SK-N-SH (cell line): ENCODE measurements at regions not wholly inside any gene's neighbourhood (a gene's known extent, or its start where the extent isn't known, plus 50 kb on each side); places are given as distances from the start of the nearest gene placed in this dataset.

Experiments
- CTCF ChIA-PET: fragments of 300-600, 350-600 bp; formaldehyde crosslinking; extraction: SDS; loops from one replicate; lab custom pipeline; 2021; lab: Yijun Ruan, JAX
- POLR2A ChIA-PET: fragments of 350-600 bp; sonication (Branson Sonifier 250); formaldehyde crosslinking; extraction: SDS; loops from one replicate; lab custom pipeline; 2020; ENCODE audit warnings: antibody characterized with exemption, inconsistent platforms; lab: Yijun Ruan, JAX
- DNase-seq: peaks from one replicate; pipeline ENCODE4 v3.0.0; 2012
- H2AFZ ChIP-seq: fragments of 200-600 bp; sonication (generic); 2 replicates; pipeline ENCODE4 v1.8.1; 2016; ENCODE audit warnings: antibody characterized with exemption, mild to moderate bottlenecking, low read depth
- H3F3A ChIP-seq: fragments of 200-600 bp; sonication (generic); replicated peaks from 2 replicates; pipeline ENCODE3; 2016; ENCODE audit warnings: antibody characterized with exemption, mild to moderate bottlenecking; ENCODE audit not compliant: insufficient read depth
- H3K27ac ChIP-seq, 2 experiments: fragments of 200-500 bp in 1 of 2; fragments of 200-600 bp in 1 of 2; sonication (Bioruptor generic) in 1 of 2; sonication (generic), shearing (Covaris generic) in 1 of 2; 2 replicates each; pipeline versions ENCODE4 v1.5.1 to v1.6.1; 2014 to 2016; ENCODE audit warnings: low read depth in 2 of 2, inconsistent platforms in 1 of 2, low read length in 1 of 2, mild to moderate bottlenecking in 1 of 2, mixed read lengths in 1 of 2
- H3K27me3 ChIP-seq: fragments of 200-600 bp; sonication (generic), shearing (Covaris generic); 2 replicates; pipeline ENCODE4 v1.6.1; 2016; ENCODE audit warnings: mixed run types; ENCODE audit not compliant: insufficient read depth
- H3K36me3 ChIP-seq, 2 experiments: fragments of 200-500 bp in 1 of 2; fragments of 200-600 bp in 1 of 2; sonication (Bioruptor generic) in 1 of 2; sonication (generic) in 1 of 2; replicated peaks in 1 of 2; 2 replicates each; pipeline versions ENCODE3 to v1.5.1; 2014 to 2016; ENCODE audit warnings: low read length in 1 of 2, mild to moderate bottlenecking in 1 of 2; ENCODE audit not compliant: insufficient read depth in 2 of 2, control insufficient read depth in 1 of 2
- H3K4me1 ChIP-seq, 2 experiments: fragments of 200-500 bp in 1 of 2; fragments of 200-600 bp in 1 of 2; sonication (Bioruptor generic) in 1 of 2; sonication (generic), shearing (Covaris generic) in 1 of 2; 2 replicates each; pipeline versions ENCODE4 v1.5.1 to v1.6.1; 2014 to 2016; ENCODE audit warnings: low read depth in 1 of 2, low read length in 1 of 2, mixed run types in 1 of 2; ENCODE audit not compliant: insufficient read depth in 2 of 2, control insufficient read depth in 1 of 2
- H3K4me2 ChIP-seq: fragments of 200-600 bp; sonication (generic), shearing (Covaris generic); 2 replicates; pipeline ENCODE4 v1.6.1; 2017; ENCODE audit warnings: mixed run types
- H3K4me3 ChIP-seq, 2 experiments: fragments of 200-500 bp in 1 of 2; fragments of 200-600 bp in 1 of 2; sonication (Bioruptor generic) in 1 of 2; sonication (generic), shearing (Covaris generic) in 1 of 2; 2 replicates each; pipeline versions ENCODE4 v1.5.1 to v1.8.1; 2014 to 2016; ENCODE audit warnings: low read depth in 2 of 2, inconsistent platforms in 1 of 2, low read length in 1 of 2, mild to moderate bottlenecking in 1 of 2, mixed read lengths in 1 of 2, moderate library complexity in 1 of 2
- H3K79me2 ChIP-seq: fragments of 200-600 bp; sonication (generic); 2 replicates; pipeline ENCODE4 v1.8.1; 2017; ENCODE audit warnings: mild to moderate bottlenecking; ENCODE audit not compliant: insufficient read depth
- H3K9ac ChIP-seq: fragments of 200-600 bp; sonication (generic); 2 replicates; pipeline ENCODE4 v1.6.1; 2017; ENCODE audit warnings: mixed run types
- H3K9me2 ChIP-seq: fragments of 200-600 bp; sonication (generic); 2 replicates; pipeline ENCODE4 v1.6.1; 2017; ENCODE audit warnings: mixed run types
- H3K9me3 ChIP-seq: fragments of 200-600 bp; sonication (generic); 2 replicates; pipeline ENCODE4 v1.6.1; 2017; ENCODE audit warnings: mixed run types, mild to moderate bottlenecking, moderate library complexity
- H4K20me1 ChIP-seq: fragments of 200-600 bp; sonication (generic); 2 replicates; pipeline ENCODE4 v1.6.1; 2017; ENCODE audit warnings: mild to moderate bottlenecking, mixed run types; ENCODE audit not compliant: insufficient read depth
- CHD2 ChIP-seq: fragments of 150-350 bp; IDR thresholded peaks from 2 replicates; pipeline ENCODE4 v1.6.1; 2018; ENCODE audit warnings: low read length; ENCODE audit not compliant: partially characterized antibody
- FOSL2 ChIP-seq: IDR thresholded peaks from 2 replicates; pipeline ENCODE4 v1.4.0; 2012; ENCODE audit warnings: low read depth, mild to moderate bottlenecking, moderate library complexity, borderline replicate concordance
- FOXJ3 ChIP-seq: sonication (generic); formaldehyde crosslinking; IDR thresholded peaks from 2 replicates; pipeline ENCODE4 v1.5.1; 2020; ENCODE audit warnings: mild to moderate bottlenecking, missing genetic modification reagents
- FOXM1 ChIP-seq: IDR thresholded peaks from 2 replicates; pipeline ENCODE4 v1.4.0; 2012; ENCODE audit warnings: low read depth, mild to moderate bottlenecking
- GABPA ChIP-seq: IDR thresholded peaks from 2 replicates; pipeline ENCODE4 v1.4.0; 2012; ENCODE audit warnings: low read depth, mild to moderate bottlenecking
- JUND ChIP-seq: IDR thresholded peaks from 2 replicates; pipeline ENCODE4 v1.4.0; 2012
- NRF1 ChIP-seq: IDR thresholded peaks from 2 replicates; pipeline ENCODE4 v1.6.1; 2012; ENCODE audit warnings: low read depth, mild to moderate bottlenecking, low read length
- POLR2AphosphoS5 ChIP-seq: IDR thresholded peaks from 2 replicates; pipeline ENCODE4 v1.6.1; 2012; ENCODE audit warnings: low read depth, low read length
- REST ChIP-seq: IDR thresholded peaks from 2 replicates; pipeline ENCODE4 v1.6.1; 2012; ENCODE audit warnings: mild to moderate bottlenecking, low read depth, low read length, moderate library complexity
- SIN3A ChIP-seq: IDR thresholded peaks from 2 replicates; pipeline ENCODE4 v1.6.1; 2012; ENCODE audit warnings: low read depth, mild to moderate bottlenecking, low read length, moderate library complexity, borderline replicate concordance
- SMC3 ChIP-seq: IDR thresholded peaks from 2 replicates; pipeline ENCODE4 v1.6.1; 2012; ENCODE audit warnings: low read depth, low read length, improper control_type of control experiment
- TAF1 ChIP-seq: IDR thresholded peaks from 2 replicates; pipeline ENCODE4 v1.6.1; 2012; ENCODE audit warnings: low read depth, mild to moderate bottlenecking, low read length, moderate library complexity, borderline replicate concordance
- USF1 ChIP-seq: IDR thresholded peaks from 2 replicates; pipeline ENCODE4 v1.4.0; 2012; ENCODE audit warnings: low read depth, borderline replicate concordance
- WGBS: methylation state at CpG from one replicate; pipeline ENCODE4 v1.1.6; 2017; ENCODE audit warnings: low lambda C conversion rate; 5-methylcytosine and 5-hydroxymethylcytosine counted together
- TF ChIP-seq, protein P1 (sequence below): fragments of 200-600 bp; sonication (generic); IDR thresholded peaks from 2 replicates; pipeline ENCODE4 v1.6.1; 2017; ENCODE audit warnings: antibody characterized with exemption, mild to moderate bottlenecking, moderate library complexity

GRCh38 chr5:110356677-110357076 is 369.8 kb downstream of the TMEM232 start:
- Histone ChIP-seq H4K20me1 (no peaks in the 10 kb centered on the region), H2AFZ (no peak overlapping the region), H3K4me3 (no peak overlapping the region), H3K9ac (no peak overlapping the region), H3K9me3 (no peaks in the 10 kb centered on the region), H3K27me3 (no peaks in the 10 kb centered on the region), H3K36me3 (no peaks in the 10 kb centered on the region), H3K4me1 (peaks cover 0 to 10% of the 10 kb centered on the region in 2 experiments; a peak in 2 of 4 replicates), H3K27ac (peak overlapping the region in 1 of 2 experiments; percentile 37; a peak in 1 of 4 replicates), H3K79me2 (no peaks in the 10 kb centered on the region), H3K9me2 (no peaks in the 10 kb centered on the region), H3F3A (peaks cover 2% of the 10 kb centered on the region), H3K4me2 (no peak overlapping the region)
- TF ChIP-seq, protein P1, sequence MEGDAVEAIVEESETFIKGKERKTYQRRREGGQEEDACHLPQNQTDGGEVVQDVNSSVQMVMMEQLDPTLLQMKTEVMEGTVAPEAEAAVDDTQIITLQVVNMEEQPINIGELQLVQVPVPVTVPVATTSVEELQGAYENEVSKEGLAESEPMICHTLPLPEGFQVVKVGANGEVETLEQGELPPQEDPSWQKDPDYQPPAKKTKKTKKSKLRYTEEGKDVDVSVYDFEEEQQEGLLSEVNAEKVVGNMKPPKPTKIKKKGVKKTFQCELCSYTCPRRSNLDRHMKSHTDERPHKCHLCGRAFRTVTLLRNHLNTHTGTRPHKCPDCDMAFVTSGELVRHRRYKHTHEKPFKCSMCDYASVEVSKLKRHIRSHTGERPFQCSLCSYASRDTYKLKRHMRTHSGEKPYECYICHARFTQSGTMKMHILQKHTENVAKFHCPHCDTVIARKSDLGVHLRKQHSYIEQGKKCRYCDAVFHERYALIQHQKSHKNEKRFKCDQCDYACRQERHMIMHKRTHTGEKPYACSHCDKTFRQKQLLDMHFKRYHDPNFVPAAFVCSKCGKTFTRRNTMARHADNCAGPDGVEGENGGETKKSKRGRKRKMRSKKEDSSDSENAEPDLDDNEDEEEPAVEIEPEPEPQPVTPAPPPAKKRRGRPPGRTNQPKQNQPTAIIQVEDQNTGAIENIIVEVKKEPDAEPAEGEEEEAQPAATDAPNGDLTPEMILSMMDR = no peak
- no peak for TF ChIP-seq REST
- TF ChIP-seq SIN3A = no peak
- no peak for TF ChIP-seq USF1
- TF ChIP-seq CHD2 = no peak
- no peak for TF ChIP-seq TAF1
- TF ChIP-seq JUND = no peak
- TF ChIP-seq FOXJ3 = no peak
- no peak for TF ChIP-seq POLR2AphosphoS5
- TF ChIP-seq SMC3 = no peak
- no peak for TF ChIP-seq NRF1
- TF ChIP-seq FOSL2 = no peak
- no peak for TF ChIP-seq FOXM1
- no peak for TF ChIP-seq GABPA
- ChIA-PET POLR2A (no interaction called here), CTCF (interaction anchor here (1.0 kb wide), 1 partner anchor 16 kb away, joined by 3 read pairs; no protein-coding TSS in a partner anchor)
- no peak for DNase-seq
- WGBS = 70% methylated on average over 2 of the region's 2 CpGs
